ENCODE measurements at regions not wholly inside any gene's neighbourhood (a gene's known extent, or its start where the extent isn't known, plus 50 kb on each side); places are given as distances from the start of the nearest gene placed in this dataset.

DNA sequence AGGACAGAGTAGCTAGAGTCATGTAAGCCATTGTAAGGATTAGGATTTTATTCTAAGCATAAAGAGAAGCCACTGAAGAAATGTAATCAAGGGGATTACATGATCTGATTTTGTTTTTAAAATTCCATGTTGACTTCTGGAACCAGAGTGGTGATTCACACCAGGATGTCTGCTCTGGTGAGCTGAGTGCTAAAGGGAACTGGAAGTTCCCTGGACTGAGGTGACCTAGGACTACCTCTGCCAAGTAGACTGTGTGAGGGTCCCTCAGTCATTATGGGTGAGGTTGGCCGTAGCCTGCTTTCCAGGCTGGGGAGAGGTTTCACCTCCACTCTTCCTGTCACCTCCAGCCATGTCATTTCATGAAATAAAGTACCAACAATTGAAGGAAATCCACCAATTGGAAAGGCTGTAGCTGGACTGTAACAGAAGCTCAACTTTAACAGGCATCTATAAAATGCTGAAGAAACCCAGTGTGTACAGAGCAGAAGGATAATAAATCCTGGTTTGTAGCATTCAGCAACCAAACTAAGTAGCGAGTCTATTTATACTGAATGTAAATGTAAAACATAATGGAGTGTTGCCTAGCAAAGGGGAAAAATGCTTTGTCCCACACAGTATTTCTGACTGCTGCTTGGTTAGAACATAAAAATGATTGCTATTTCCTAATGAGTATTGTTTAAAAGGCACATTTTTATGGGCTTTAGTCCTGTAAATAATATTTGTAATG lies 507.4 kb upstream of the PKDCC start:
- H3K9ac ChIP-seq (ENCODE audit: low read length): no peak overlapping the region
- H3K36me3 ChIP-seq (replicated peaks; ENCODE audit: insufficient read depth, low read length): no peaks in the 10 kb centered on the region
- no peak overlapping the region for H3K4me3 ChIP-seq (ENCODE audit: low read length)
- no peaks in the 10 kb centered on the region for H4K20me1 ChIP-seq (ENCODE audit: insufficient read depth, low read length)
- no peaks in the 10 kb centered on the region for H3K9me3 ChIP-seq (replicated peaks; ENCODE audit: insufficient read depth, low read length)
- no peak overlapping the region for H3K27ac ChIP-seq (ENCODE audit: low read length)
- H3K4me2 ChIP-seq (ENCODE audit: low read depth, low read length): no peak overlapping the region
- DNase-seq: no peak
- H3K27me3 ChIP-seq (replicated peaks; ENCODE audit: insufficient read depth, low read length): no peaks in the 10 kb centered on the region
- no peaks in the 10 kb centered on the region for H3K9me2 ChIP-seq (replicated peaks; ENCODE audit: insufficient read depth, low read length)
- no peaks in the 10 kb centered on the region for H3K79me2 ChIP-seq (ENCODE audit: low read length)
- H3F3A ChIP-seq (ENCODE audit: insufficient read depth, low read length): no peaks in the 10 kb centered on the region
- H3K4me1 ChIP-seq (ENCODE audit: low read length): no peaks in the 10 kb centered on the region
- H2AFZ ChIP-seq (ENCODE audit: low read length): no peak overlapping the region
- TF ChIP-seq, protein P1, sequence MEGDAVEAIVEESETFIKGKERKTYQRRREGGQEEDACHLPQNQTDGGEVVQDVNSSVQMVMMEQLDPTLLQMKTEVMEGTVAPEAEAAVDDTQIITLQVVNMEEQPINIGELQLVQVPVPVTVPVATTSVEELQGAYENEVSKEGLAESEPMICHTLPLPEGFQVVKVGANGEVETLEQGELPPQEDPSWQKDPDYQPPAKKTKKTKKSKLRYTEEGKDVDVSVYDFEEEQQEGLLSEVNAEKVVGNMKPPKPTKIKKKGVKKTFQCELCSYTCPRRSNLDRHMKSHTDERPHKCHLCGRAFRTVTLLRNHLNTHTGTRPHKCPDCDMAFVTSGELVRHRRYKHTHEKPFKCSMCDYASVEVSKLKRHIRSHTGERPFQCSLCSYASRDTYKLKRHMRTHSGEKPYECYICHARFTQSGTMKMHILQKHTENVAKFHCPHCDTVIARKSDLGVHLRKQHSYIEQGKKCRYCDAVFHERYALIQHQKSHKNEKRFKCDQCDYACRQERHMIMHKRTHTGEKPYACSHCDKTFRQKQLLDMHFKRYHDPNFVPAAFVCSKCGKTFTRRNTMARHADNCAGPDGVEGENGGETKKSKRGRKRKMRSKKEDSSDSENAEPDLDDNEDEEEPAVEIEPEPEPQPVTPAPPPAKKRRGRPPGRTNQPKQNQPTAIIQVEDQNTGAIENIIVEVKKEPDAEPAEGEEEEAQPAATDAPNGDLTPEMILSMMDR (IDR thresholded peaks at IDR 0.05; ENCODE audit: low read length): no peak
- no peak for TF ChIP-seq EZH2 (optimal IDR thresholded peaks at IDR 0.05; ENCODE audit: low read depth, low read length)
- TF ChIP-seq EZH2phosphoT487 (IDR thresholded peaks at IDR 0.05; ENCODE audit: low read length): no peak

DNA sequence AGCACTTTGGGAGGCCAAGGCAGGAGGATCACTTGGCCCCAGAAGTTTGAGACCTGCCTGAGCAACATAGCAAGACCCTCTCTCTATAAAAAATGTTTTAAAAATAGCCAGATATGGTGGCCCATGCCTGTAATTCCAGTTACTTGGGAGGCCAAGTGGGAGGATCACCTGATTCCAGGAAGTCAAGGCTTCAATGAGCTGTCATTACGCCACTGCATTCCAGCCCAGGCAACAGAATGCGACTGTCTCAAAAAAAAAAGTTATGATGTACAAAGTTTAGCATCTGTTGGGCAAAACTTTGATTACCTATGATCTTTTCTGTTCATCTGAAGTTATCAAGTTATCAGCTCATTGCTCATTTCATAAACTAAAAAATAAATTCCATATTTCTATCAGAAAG lies 504.1 kb upstream of the PKDCC start:
- Histone ChIP-seq H3K9me2 (replicated peaks; ENCODE audit: insufficient read depth, low read length) (no peaks in the 10 kb centered on the region), H3K4me2 (ENCODE audit: low read depth, low read length) (no peak overlapping the region), H3K9me3 (replicated peaks; ENCODE audit: insufficient read depth, low read length) (no peaks in the 10 kb centered on the region)

GRCh38 chr2:41544709-41545108 lies 503.1 kb upstream of the PKDCC start:
- Histone ChIP-seq H3K36me3 (replicated peaks; ENCODE audit: insufficient read depth, low read length) (no peaks in the 10 kb centered on the region), H3K9ac (ENCODE audit: low read length) (no peak overlapping the region), H3K4me3 (ENCODE audit: low read length) (no peak overlapping the region), H2AFZ (ENCODE audit: low read length) (no peak overlapping the region), H3K27ac (ENCODE audit: low read length) (no peak overlapping the region), H3K4me1 (ENCODE audit: low read length) (no peaks in the 10 kb centered on the region), H3K9me2 (replicated peaks; ENCODE audit: insufficient read depth, low read length) (no peaks in the 10 kb centered on the region), H3K4me2 (ENCODE audit: low read depth, low read length) (no peak overlapping the region), H3K79me2 (ENCODE audit: low read length) (no peaks in the 10 kb centered on the region), H3K27me3 (replicated peaks; ENCODE audit: insufficient read depth, low read length) (no peaks in the 10 kb centered on the region), H3F3A (ENCODE audit: insufficient read depth, low read length) (no peaks in the 10 kb centered on the region), H3K9me3 (replicated peaks; ENCODE audit: insufficient read depth, low read length) (no peaks in the 10 kb centered on the region), H4K20me1 (ENCODE audit: insufficient read depth, low read length) (no peaks in the 10 kb centered on the region)
- DNase-seq: no peak
- TF ChIP-seq EZH2phosphoT487 (IDR thresholded peaks at IDR 0.05; ENCODE audit: low read length): no peak
- TF ChIP-seq EZH2 (optimal IDR thresholded peaks at IDR 0.05; ENCODE audit: low read depth, low read length): no peak
- TF ChIP-seq, protein P1 (IDR thresholded peaks at IDR 0.05; ENCODE audit: low read length): no peak

More for the DNA sequence above, 504.1 kb upstream of the PKDCC start:
- no peak for DNase-seq
- Histone ChIP-seq H3K9ac (ENCODE audit: low read length) (no peak overlapping the region), H2AFZ (ENCODE audit: low read length) (no peak overlapping the region), H4K20me1 (ENCODE audit: insufficient read depth, low read length) (no peaks in the 10 kb centered on the region), H3K4me3 (ENCODE audit: low read length) (no peak overlapping the region), H3K4me1 (ENCODE audit: low read length) (no peaks in the 10 kb centered on the region), H3K27me3 (replicated peaks; ENCODE audit: insufficient read depth, low read length) (no peaks in the 10 kb centered on the region), H3K27ac (ENCODE audit: low read length) (no peak overlapping the region), H3F3A (ENCODE audit: insufficient read depth, low read length) (no peaks in the 10 kb centered on the region), H3K36me3 (replicated peaks; ENCODE audit: insufficient read depth, low read length) (no peaks in the 10 kb centered on the region), H3K79me2 (ENCODE audit: low read length) (no peaks in the 10 kb centered on the region)
- no peak for TF ChIP-seq EZH2 (optimal IDR thresholded peaks at IDR 0.05; ENCODE audit: low read depth, low read length)
- TF ChIP-seq EZH2phosphoT487 (IDR thresholded peaks at IDR 0.05; ENCODE audit: low read length): no peak
- TF ChIP-seq, protein P1 (IDR thresholded peaks at IDR 0.05; ENCODE audit: low read length): no peak

All from MM.1S (cell line).